ENCODE measurements at regions not wholly inside any gene's neighbourhood (a gene's known extent, or its start where the extent isn't known, plus 50 kb on each side); places are given as distances from the start of the nearest gene placed in this dataset.

DNA sequence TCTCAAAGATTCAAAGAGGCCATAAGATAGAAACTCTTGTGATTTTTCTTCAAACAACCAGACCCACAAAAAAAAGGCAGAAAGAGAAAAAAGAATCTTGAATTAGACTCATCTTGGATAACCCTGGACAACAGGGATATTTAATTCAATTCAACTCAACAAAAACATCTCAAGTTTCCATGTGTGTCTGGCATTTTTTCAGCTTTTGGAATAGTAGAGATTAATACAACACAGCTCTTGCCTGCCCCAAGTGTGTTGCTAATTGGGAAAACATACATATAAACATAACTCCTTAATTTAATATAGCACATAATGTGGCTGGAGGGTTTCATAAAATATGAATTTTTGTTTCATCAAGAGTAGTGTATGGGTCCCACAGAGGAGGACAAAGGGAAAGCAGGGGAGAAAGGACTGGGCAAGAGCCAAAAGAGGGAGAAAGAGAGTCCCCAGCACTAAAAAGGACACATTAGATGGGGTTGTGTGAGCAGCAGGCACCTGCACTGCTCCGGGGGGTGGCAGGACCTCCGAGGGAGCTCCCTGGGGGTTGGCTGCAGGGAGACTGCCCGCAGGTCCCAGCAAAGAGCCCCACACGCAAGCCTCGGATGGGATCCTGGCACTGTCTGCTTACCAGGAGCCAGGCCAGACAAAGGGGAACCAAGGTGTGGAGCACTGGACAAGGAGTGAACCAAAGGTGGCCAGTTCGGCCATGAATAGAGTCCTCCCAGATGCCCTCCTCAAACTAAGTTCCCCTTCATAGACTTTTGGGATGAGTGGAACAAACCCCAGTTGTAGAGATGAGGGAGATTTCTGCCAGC is 65.6 kb upstream of the TMEM72 start:
- TF ChIP-seq, protein P1, sequence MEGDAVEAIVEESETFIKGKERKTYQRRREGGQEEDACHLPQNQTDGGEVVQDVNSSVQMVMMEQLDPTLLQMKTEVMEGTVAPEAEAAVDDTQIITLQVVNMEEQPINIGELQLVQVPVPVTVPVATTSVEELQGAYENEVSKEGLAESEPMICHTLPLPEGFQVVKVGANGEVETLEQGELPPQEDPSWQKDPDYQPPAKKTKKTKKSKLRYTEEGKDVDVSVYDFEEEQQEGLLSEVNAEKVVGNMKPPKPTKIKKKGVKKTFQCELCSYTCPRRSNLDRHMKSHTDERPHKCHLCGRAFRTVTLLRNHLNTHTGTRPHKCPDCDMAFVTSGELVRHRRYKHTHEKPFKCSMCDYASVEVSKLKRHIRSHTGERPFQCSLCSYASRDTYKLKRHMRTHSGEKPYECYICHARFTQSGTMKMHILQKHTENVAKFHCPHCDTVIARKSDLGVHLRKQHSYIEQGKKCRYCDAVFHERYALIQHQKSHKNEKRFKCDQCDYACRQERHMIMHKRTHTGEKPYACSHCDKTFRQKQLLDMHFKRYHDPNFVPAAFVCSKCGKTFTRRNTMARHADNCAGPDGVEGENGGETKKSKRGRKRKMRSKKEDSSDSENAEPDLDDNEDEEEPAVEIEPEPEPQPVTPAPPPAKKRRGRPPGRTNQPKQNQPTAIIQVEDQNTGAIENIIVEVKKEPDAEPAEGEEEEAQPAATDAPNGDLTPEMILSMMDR (conservative IDR thresholded peaks at IDR 0.05): no peak
- TF ChIP-seq EZH2 (IDR thresholded peaks at IDR 0.05; ENCODE audit: low read depth): no peak

Data from PC-9 (cell line).